ENCODE measurements at regions not wholly inside any gene's neighbourhood (a gene's known extent, or its start where the extent isn't known, plus 50 kb on each side); places are given as distances from the start of the nearest gene placed in this dataset.

- no peak for TF ChIP-seq EZH2 (IDR thresholded peaks at IDR 0.05; ENCODE audit: borderline replicate concordance, low read length)
- TF ChIP-seq, protein P1, sequence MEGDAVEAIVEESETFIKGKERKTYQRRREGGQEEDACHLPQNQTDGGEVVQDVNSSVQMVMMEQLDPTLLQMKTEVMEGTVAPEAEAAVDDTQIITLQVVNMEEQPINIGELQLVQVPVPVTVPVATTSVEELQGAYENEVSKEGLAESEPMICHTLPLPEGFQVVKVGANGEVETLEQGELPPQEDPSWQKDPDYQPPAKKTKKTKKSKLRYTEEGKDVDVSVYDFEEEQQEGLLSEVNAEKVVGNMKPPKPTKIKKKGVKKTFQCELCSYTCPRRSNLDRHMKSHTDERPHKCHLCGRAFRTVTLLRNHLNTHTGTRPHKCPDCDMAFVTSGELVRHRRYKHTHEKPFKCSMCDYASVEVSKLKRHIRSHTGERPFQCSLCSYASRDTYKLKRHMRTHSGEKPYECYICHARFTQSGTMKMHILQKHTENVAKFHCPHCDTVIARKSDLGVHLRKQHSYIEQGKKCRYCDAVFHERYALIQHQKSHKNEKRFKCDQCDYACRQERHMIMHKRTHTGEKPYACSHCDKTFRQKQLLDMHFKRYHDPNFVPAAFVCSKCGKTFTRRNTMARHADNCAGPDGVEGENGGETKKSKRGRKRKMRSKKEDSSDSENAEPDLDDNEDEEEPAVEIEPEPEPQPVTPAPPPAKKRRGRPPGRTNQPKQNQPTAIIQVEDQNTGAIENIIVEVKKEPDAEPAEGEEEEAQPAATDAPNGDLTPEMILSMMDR (conservative IDR thresholded peaks at IDR 0.05 in 1 of 2, IDR thresholded peaks at IDR 0.05 in 1 of 2; ENCODE audit: extremely low read depth in 1 of 2, insufficient read depth in 1 of 2, low read depth in 1 of 2, low read length in 2 of 2) = no peak
Measured at GRCh38 chr5:5764246-5764645, 341.8 kb downstream of the ICE1 start.

Measured in mammary epithelial cell (primary cell).